ENCODE measurements at regions not wholly inside any gene's neighbourhood (a gene's known extent, or its start where the extent isn't known, plus 50 kb on each side); places are given as distances from the start of the nearest gene placed in this dataset.

GRCh38 chr1:173303984-173304383 is 96.9 kb upstream of the TNFSF4 start:
- DNase-seq (ENCODE audit: unreplicated experiment): no peak
- CTCF ChIA-PET: interaction anchor here (0.8 kb wide), 1 partner anchor 102 kb away, joined by 5 read pairs; no protein-coding TSS in a partner anchor
- Mint-ChIP-seq H3K36me3 (ENCODE audit: insufficient read depth, unreplicated experiment) (peaks cover 7% of the 10 kb centered on the region), H3K27ac (ENCODE audit: low read depth, unreplicated experiment) (no peak overlapping the region), H3K9me3 (ENCODE audit: unreplicated experiment) (peaks cover 7% of the 10 kb centered on the region), H3K4me3 (ENCODE audit: unreplicated experiment) (no peak overlapping the region), H3K27me3 (ENCODE audit: insufficient read depth, unreplicated experiment) (no peaks in the 10 kb centered on the region), H3K4me1 (ENCODE audit: insufficient read depth, unreplicated experiment) (peaks cover 7% of the 10 kb centered on the region)
- TF ChIP-seq CTCF (IDR thresholded peaks at IDR 0.05; ENCODE audit: unreplicated experiment): no peak
- POLR2A ChIA-PET: no interaction called here
- intact Hi-C loops (cut with micrococcal nuclease): no loop called here
- BruUV-seq (replicated peaks): no TSS peak

GRCh38 chr1:173304529-173305227 is 97.5 kb upstream of the TNFSF4 start:
- Mint-ChIP-seq H3K9me3 (ENCODE audit: unreplicated experiment) (peaks cover 7% of the 10 kb centered on the region), H3K27me3 (ENCODE audit: insufficient read depth, unreplicated experiment) (no peaks in the 10 kb centered on the region), H3K4me3 (ENCODE audit: unreplicated experiment) (no peak overlapping the region), H3K36me3 (ENCODE audit: insufficient read depth, unreplicated experiment) (peaks cover 7% of the 10 kb centered on the region), H3K27ac (ENCODE audit: low read depth, unreplicated experiment) (no peak overlapping the region), H3K4me1 (ENCODE audit: insufficient read depth, unreplicated experiment) (peaks cover 7% of the 10 kb centered on the region)
- ChIA-PET POLR2A (interaction anchor here (0.6 kb wide), 1 partner anchor 69 kb away, joined by 3 read pairs; no protein-coding TSS in a partner anchor), CTCF (no interaction called here)
- no TSS peak for BruUV-seq (replicated peaks)
- no peak for TF ChIP-seq CTCF (IDR thresholded peaks at IDR 0.05; ENCODE audit: unreplicated experiment)
- DNase-seq (ENCODE audit: unreplicated experiment): no peak
- intact Hi-C loops (cut with micrococcal nuclease): no loop called here

GRCh38 chr1:173307845-173308244 is 100.7 kb upstream of the TNFSF4 start:
- BruUV-seq (replicated peaks): no TSS peak
- intact Hi-C loops (cut with micrococcal nuclease): no loop called here

GRCh38 chr1:173314656-173315055 is 107.5 kb upstream of the TNFSF4 start:
- Mint-ChIP-seq H3K27me3 (ENCODE audit: insufficient read depth, unreplicated experiment) (no peaks in the 10 kb centered on the region), H3K9me3 (ENCODE audit: unreplicated experiment) (peaks cover under 1% of the 10 kb centered on the region), H3K4me3 (ENCODE audit: unreplicated experiment) (no peak overlapping the region), H3K27ac (ENCODE audit: low read depth, unreplicated experiment) (no peak overlapping the region), H3K36me3 (ENCODE audit: insufficient read depth, unreplicated experiment) (no peaks in the 10 kb centered on the region), H3K4me1 (ENCODE audit: insufficient read depth, unreplicated experiment) (no peaks in the 10 kb centered on the region)
- intact Hi-C loops (cut with micrococcal nuclease): no loop called here
- BruUV-seq (replicated peaks): no TSS peak
- ChIA-PET POLR2A (interaction anchor here (0.6 kb wide), 1 partner anchor 1880 kb away, joined by 3 read pairs; no protein-coding TSS in a partner anchor), CTCF (interaction anchor here (0.6 kb wide), 1 partner anchor 425 kb away, joined by 3 read pairs; no protein-coding TSS in a partner anchor)
- no peak for DNase-seq (ENCODE audit: unreplicated experiment)
- no peak for TF ChIP-seq CTCF (IDR thresholded peaks at IDR 0.05; ENCODE audit: unreplicated experiment)

More at GRCh38 chr1:173307845-173308244, 100.7 kb upstream of the TNFSF4 start:
- H3K4me3 Mint-ChIP-seq (ENCODE audit: unreplicated experiment): no peak overlapping the region
- no peak overlapping the region for H3K27ac Mint-ChIP-seq (ENCODE audit: low read depth, unreplicated experiment)
- H3K27me3 Mint-ChIP-seq (ENCODE audit: insufficient read depth, unreplicated experiment): no peaks in the 10 kb centered on the region
- peaks cover 7% of the 10 kb centered on the region for H3K9me3 Mint-ChIP-seq (ENCODE audit: unreplicated experiment)
- DNase-seq (ENCODE audit: unreplicated experiment): no peak
- peaks cover 7% of the 10 kb centered on the region for H3K36me3 Mint-ChIP-seq (ENCODE audit: insufficient read depth, unreplicated experiment)
- TF ChIP-seq CTCF (IDR thresholded peaks at IDR 0.05; ENCODE audit: unreplicated experiment): no peak
- POLR2A ChIA-PET: no interaction called here
- H3K4me1 Mint-ChIP-seq (ENCODE audit: insufficient read depth, unreplicated experiment): no peaks in the 10 kb centered on the region
- CTCF ChIA-PET: no interaction called here

Measured in MCF 10A (cell line).